Pancreas (tissue), 10 donors: ENCODE measurements at regions not wholly inside any gene's neighbourhood (a gene's known extent, or its start where the extent isn't known, plus 50 kb on each side); places are given as distances from the start of the nearest gene placed in this dataset.

Source experiments
- ATAC-seq, 4 donors: fragments of 200-7000 bp; cut with Tn5 transposase; one replicate each; pipeline versions ENCODE4 v1.8.0 to v1.9.1; 2020; ENCODE audit warnings: mild to moderate bottlenecking in 4 of 4, moderate library complexity in 4 of 4
- DNase-seq, 6 donors: peaks; one replicate each; pipeline ENCODE4 v3.0.0-alpha.2; 2020
- FAIRE-seq: peaks from 2 replicates; lab custom pipeline; 2012; peaks lifted over from hg19 to GRCh38; lab: Jason Lieb, UNC
- H3K27ac ChIP-seq, 4 donors: fragments of 200-600 bp; sonication (generic); 1 replicate in 3 of 4; 2 replicates in 1 of 4; pipeline versions ENCODE4 v1.5.0 to v1.8.0; 2020
- H3K27me3 ChIP-seq, 4 donors: fragments of 200-600 bp; one replicate each; pipeline ENCODE4 v1.8.0; 2021
- H3K36me3 ChIP-seq, 3 donors: fragments of 200-600 bp; sonication (generic) in 1 of 3; one replicate each; pipeline versions ENCODE4 v1.5.0 to v1.8.0; 2020 to 2021
- H3K4me1 ChIP-seq, 3 donors: fragments of 200-600 bp; one replicate each; pipeline ENCODE4 v1.8.0; 2021
- H3K4me3 ChIP-seq, 4 donors: fragments of 200-600 bp; sonication (generic) in 2 of 4; one replicate each; pipeline versions ENCODE4 v1.5.0 to v1.8.0; 2020 to 2021
- H3K9me3 ChIP-seq, 4 donors: fragments of 200-600 bp; one replicate each; pipeline ENCODE4 v1.8.0; 2021
- WGBS, 2 donors: extraction: QIAGEN DNeasy Blood & Tissue Kit; methylation state at CpG; one replicate each; pipeline ENCODE4 v1.1.7; 2013; 5-methylcytosine and 5-hydroxymethylcytosine counted together
- intact Hi-C, 3 donors: fragments of 100-400 bp; cut with DNase I; formaldehyde crosslinking; loops; one replicate each; pipeline versions ENCODE4 v1.11.1 to v1.14.2; 2022
- TF ChIP-seq, protein P1 (sequence below), 4 donors: fragments of 200-600 bp; sonication (generic) in 3 of 4; IDR thresholded peaks; one replicate each; pipeline versions ENCODE4 v1.5.0 to v1.8.0; 2021; ENCODE audit warnings: antibody characterized with exemption in 4 of 4
- donor health status: healthy with polysubstance abuse.
- donor health status: DM: no; HTN: no; CAD: no; lungs with moderate emphysema.
- donor health status: DM: no; HTN: no; CAD: no.
- donor health status: control.
- donor health status: control.
- donor health status: Bipolar disorder and iron deficiency.
- donor health status: DM: yes; HTN: yes; CAD: no.
- donor health status: DM: no; HTN: no; CAD: no.
- donor health status: DM: no; HTN: no; CAD: no.
- donor health status: DM: yes; HTN: yes; CAD: no.

DNA sequence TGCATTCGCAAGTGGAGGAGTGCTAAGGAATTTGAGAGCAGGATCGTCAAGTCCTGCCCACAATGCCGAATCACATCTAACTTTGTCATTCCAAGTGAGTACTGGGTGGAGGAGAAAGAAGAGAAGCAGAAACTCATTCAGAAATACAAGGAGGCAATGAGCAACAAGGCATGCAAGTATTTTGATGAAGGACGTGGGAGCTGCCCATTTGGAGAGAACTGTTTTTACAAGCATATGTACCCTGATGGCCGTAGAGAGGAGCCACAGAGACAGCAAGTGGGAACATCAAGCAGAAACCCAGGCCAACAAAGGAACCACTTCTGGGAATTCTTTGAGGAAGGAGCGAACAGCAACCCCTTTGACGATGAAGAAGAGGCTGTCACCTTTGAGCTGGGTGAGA is 100.2 kb upstream of the MED14 start:
- H3K27ac ChIP-seq: no peak overlapping the region
- H3K27me3 ChIP-seq: no peaks in the 10 kb centered on the region
- intact Hi-C loops: no loop called here
- WGBS, 2 donors: 69 to 75% methylated on average over 7 of the region's 7 CpGs
- no peak for FAIRE-seq
- TF ChIP-seq, protein P1, sequence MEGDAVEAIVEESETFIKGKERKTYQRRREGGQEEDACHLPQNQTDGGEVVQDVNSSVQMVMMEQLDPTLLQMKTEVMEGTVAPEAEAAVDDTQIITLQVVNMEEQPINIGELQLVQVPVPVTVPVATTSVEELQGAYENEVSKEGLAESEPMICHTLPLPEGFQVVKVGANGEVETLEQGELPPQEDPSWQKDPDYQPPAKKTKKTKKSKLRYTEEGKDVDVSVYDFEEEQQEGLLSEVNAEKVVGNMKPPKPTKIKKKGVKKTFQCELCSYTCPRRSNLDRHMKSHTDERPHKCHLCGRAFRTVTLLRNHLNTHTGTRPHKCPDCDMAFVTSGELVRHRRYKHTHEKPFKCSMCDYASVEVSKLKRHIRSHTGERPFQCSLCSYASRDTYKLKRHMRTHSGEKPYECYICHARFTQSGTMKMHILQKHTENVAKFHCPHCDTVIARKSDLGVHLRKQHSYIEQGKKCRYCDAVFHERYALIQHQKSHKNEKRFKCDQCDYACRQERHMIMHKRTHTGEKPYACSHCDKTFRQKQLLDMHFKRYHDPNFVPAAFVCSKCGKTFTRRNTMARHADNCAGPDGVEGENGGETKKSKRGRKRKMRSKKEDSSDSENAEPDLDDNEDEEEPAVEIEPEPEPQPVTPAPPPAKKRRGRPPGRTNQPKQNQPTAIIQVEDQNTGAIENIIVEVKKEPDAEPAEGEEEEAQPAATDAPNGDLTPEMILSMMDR (IDR thresholded peaks at IDR 0.05): no peak
- DNase-seq: no peak
- H3K4me1 ChIP-seq: no peaks in the 10 kb centered on the region
- no peaks in the 10 kb centered on the region for H3K9me3 ChIP-seq
- H3K36me3 ChIP-seq: no peaks in the 10 kb centered on the region
- H3K4me3 ChIP-seq: no peak overlapping the region
- ATAC-seq: no peak

DNA sequence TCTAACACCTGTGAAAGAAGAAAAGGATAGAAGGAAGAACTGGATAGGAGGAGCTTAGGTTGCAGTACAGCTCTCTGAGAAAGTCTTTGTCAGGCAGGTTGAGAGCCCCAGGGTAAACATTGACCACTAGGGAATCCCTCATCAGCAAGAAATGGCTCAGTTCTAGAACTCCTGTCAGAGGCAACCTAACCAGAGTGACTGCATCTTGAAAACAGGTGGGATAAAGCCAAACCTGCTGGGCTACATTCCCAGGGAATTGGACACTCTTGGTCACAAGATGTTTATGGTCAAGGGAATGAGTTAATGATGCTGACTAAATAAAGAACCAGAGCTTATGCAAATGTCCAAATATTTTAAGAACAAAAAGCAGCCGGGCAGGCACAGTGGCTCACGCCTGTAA is 108.3 kb upstream of the MED14 start:
- ATAC-seq (no peak), FAIRE-seq (no peak), DNase-seq (no peak)
- TF ChIP-seq, protein P1 (IDR thresholded peaks at IDR 0.05): no peak
- H3K9me3 ChIP-seq: no peaks in the 10 kb centered on the region
- intact Hi-C loops: no loop called here
- H3K27ac ChIP-seq: no peak overlapping the region
- H3K36me3 ChIP-seq: no peaks in the 10 kb centered on the region
- H3K4me3 ChIP-seq: no peak overlapping the region
- H3K4me1 ChIP-seq: no peaks in the 10 kb centered on the region
- H3K27me3 ChIP-seq: peaks cover 0 to 8% (median 0%) of the 10 kb centered on the region in 4 donors
- WGBS, 2 donors: 86 to 93% methylated on average over 2 of the region's 2 CpGs

DNA sequence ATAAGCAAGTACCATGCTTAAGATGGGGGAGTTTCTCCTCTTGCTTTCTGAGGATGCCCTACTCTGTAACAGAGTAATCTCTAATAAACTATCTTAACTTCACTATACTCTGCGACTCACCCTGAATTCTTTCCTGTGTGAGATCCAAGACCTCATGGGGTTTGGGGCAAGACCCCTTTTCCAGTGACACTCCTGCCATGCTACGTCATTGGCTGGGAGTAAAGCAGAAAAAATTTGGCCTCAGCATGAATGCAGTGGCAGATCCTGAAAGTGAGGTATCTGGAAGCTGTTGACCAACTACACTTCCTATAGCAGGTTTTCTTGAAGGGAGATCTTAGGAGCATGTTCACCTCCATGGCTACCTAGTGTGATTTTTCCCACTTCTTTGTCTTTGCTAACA is 109.1 kb upstream of the MED14 start:
- DNase-seq: no peak
- Histone ChIP-seq H3K4me3 (no peak overlapping the region), H3K36me3 (no peaks in the 10 kb centered on the region), H3K27ac (no peak overlapping the region), H3K27me3 (peaks cover 0 to 8% (median 0%) of the 10 kb centered on the region in 4 donors), H3K4me1 (no peaks in the 10 kb centered on the region), H3K9me3 (no peaks in the 10 kb centered on the region)
- WGBS, 2 donors: 58 to 72% methylated on average over 2 of the region's 2 CpGs
- ATAC-seq: no peak
- intact Hi-C loops: no loop called here
- FAIRE-seq: no peak
- TF ChIP-seq, protein P1 (IDR thresholded peaks at IDR 0.05): no peak

DNA sequence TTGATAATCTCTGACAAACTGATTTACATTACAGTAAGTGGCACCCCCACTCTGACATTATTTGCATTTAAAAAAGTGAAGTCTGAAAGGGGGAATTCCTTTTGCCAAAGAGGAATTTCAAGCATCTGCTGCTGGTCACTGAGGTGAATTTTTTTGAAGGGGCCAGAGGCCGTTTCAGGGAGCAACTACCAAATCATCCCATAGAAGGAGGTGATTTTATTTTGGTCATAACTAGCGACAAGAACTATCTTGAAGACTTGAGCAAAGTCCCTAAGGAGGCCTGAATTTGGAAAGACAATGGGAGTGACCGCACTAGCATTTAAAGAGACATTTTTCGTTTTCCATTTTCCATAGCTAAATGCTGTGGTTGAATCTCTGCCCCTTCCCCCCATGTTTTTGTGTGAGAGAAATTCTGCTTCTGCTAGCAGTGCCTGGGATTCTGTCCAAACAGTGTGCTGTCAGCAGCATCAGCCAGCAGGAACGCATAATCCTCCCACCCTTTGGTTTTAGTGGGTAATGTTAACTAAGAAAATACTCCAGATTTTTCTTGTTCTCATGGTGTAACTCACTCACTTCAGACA is 110.1 kb upstream of the MED14 start:
- intact Hi-C loops: no loop called here
- TF ChIP-seq, protein P1 (IDR thresholded peaks at IDR 0.05): no peak
- no peak for DNase-seq
- WGBS, 2 donors: 22 to 41% methylated on average over 5 of the region's 5 CpGs
- peak in 1 of 4 donors; percentile 49 for ATAC-seq
- no peak overlapping the region for H3K4me3 ChIP-seq
- H3K27me3 ChIP-seq: peaks cover 0 to 8% (median 2%) of the 10 kb centered on the region in 4 donors
- H3K36me3 ChIP-seq: no peaks in the 10 kb centered on the region
- no peak for FAIRE-seq
- no peaks in the 10 kb centered on the region for H3K4me1 ChIP-seq
- no peaks in the 10 kb centered on the region for H3K9me3 ChIP-seq
- H3K27ac ChIP-seq: no peak overlapping the region
